Neuronal stem cell (in vitro differentiated cells): ENCODE measurements at regions not wholly inside any gene's neighbourhood (a gene's known extent, or its start where the extent isn't known, plus 50 kb on each side); places are given as distances from the start of the nearest gene placed in this dataset.

Source experiments
- DNase-seq: peaks from one replicate; pipeline ENCODE4 v3.0.0-alpha.2; 2013; ENCODE audit warnings: low spot score
- H2AFZ ChIP-seq: one replicate; pipeline ENCODE4 v1.6.1; 2013; ENCODE audit warnings: mild to moderate bottlenecking, low read length, inconsistent platforms
- H2AK5ac ChIP-seq: 2 replicates; pipeline ENCODE4 v1.6.1; 2013; ENCODE audit warnings: low read depth, mild to moderate bottlenecking, inconsistent platforms, low read length, moderate library complexity, mixed read lengths
- H2BK120ac ChIP-seq: 2 replicates; pipeline ENCODE4 v1.6.1; 2013; ENCODE audit warnings: low read depth, mild to moderate bottlenecking, inconsistent platforms, low read length, moderate library complexity, mixed read lengths
- H2BK12ac ChIP-seq: one replicate; pipeline ENCODE4 v1.6.1; 2013; ENCODE audit warnings: low read length, inconsistent platforms
- H2BK15ac ChIP-seq: 2 replicates; pipeline ENCODE4 v1.6.1; 2013; ENCODE audit warnings: mild to moderate bottlenecking, low read length, inconsistent platforms, mixed read lengths
- H2BK5ac ChIP-seq: one replicate; pipeline ENCODE4 v1.6.1; 2013; ENCODE audit warnings: inconsistent platforms, mild to moderate bottlenecking, low read length, moderate library complexity
- H3K14ac ChIP-seq: one replicate; pipeline ENCODE4 v1.6.1; 2013; ENCODE audit warnings: low read length, inconsistent platforms
- H3K18ac ChIP-seq: 2 replicates; pipeline ENCODE4 v1.6.1; 2013; ENCODE audit warnings: low read length, inconsistent platforms
- H3K23ac ChIP-seq: 2 replicates; pipeline ENCODE4 v1.6.1; 2013; ENCODE audit warnings: low read depth, mild to moderate bottlenecking, mixed read lengths, low read length, inconsistent platforms; ENCODE audit not compliant: poor library complexity
- H3K27ac ChIP-seq: replicated peaks from 3 replicates; pipeline ENCODE4 v1.5.1; 2013; ENCODE audit warnings: low read length, inconsistent platforms
- H3K27me3 ChIP-seq, 3 experiments: 2 replicates each; pipeline ENCODE4 v1.6.1; 2013; ENCODE audit warnings: low read length in 3 of 3, mild to moderate bottlenecking in 2 of 3, inconsistent platforms in 1 of 3, low read depth in 1 of 3, mixed read lengths in 1 of 3, moderate library complexity in 1 of 3; ENCODE audit not compliant: control insufficient read depth in 3 of 3, insufficient read depth in 3 of 3
- H3K36me3 ChIP-seq, 2 donors: replicated peaks in 1 of 2; 2 replicates each; pipeline ENCODE4 v1.6.1; 2013; ENCODE audit warnings: low read length in 2 of 2; ENCODE audit not compliant: control insufficient read depth in 2 of 2, insufficient read depth in 2 of 2
- H3K4ac ChIP-seq: 2 replicates; pipeline ENCODE4 v1.6.1; 2013; ENCODE audit warnings: inconsistent platforms, mild to moderate bottlenecking, low read length, moderate library complexity
- H3K4me1 ChIP-seq, 2 donors: 1 replicate in 1 of 2; 2 replicates in 1 of 2; pipeline ENCODE4 v1.6.1; 2013; ENCODE audit warnings: low read length in 2 of 2, low read depth in 1 of 2; ENCODE audit not compliant: control insufficient read depth in 2 of 2, insufficient read depth in 1 of 2
- H3K4me2 ChIP-seq: one replicate; pipeline ENCODE4 v1.6.1; 2013; ENCODE audit warnings: mild to moderate bottlenecking, low read length, inconsistent platforms; ENCODE audit not compliant: insufficient read depth, poor library complexity, severe bottlenecking
- H3K4me3 ChIP-seq, 2 donors: 2 replicates each; pipeline ENCODE4 v1.5.1; 2013; ENCODE audit warnings: low read length in 2 of 2, mild to moderate bottlenecking in 2 of 2, inconsistent platforms in 1 of 2, moderate library complexity in 1 of 2
- H3K79me1 ChIP-seq: one replicate; pipeline ENCODE4 v1.6.1; 2013; ENCODE audit warnings: low read depth, mild to moderate bottlenecking, inconsistent platforms, low read length, moderate library complexity
- H3K9ac ChIP-seq: one replicate; pipeline ENCODE4 v1.6.1; 2013; ENCODE audit warnings: mild to moderate bottlenecking, low read depth, low read length, inconsistent platforms; ENCODE audit not compliant: poor library complexity
- H3K9me3 ChIP-seq, 2 donors: replicated peaks in 1 of 2; 2 replicates each; pipeline versions ENCODE3 to v1.6.1; 2013; ENCODE audit warnings: low read length in 2 of 2, mild to moderate bottlenecking in 2 of 2, inconsistent platforms in 1 of 2, low read depth in 1 of 2, mixed read lengths in 1 of 2, moderate library complexity in 1 of 2; ENCODE audit not compliant: control insufficient read depth in 2 of 2, insufficient read depth in 1 of 2
- H4K8ac ChIP-seq: one replicate; pipeline ENCODE4 v1.6.1; 2013; ENCODE audit warnings: low read depth, mild to moderate bottlenecking, inconsistent platforms, low read length, moderate library complexity
- H4K91ac ChIP-seq: one replicate; pipeline ENCODE4 v1.6.1; 2013; ENCODE audit warnings: low read length, low read depth, mild to moderate bottlenecking, inconsistent platforms; ENCODE audit not compliant: poor library complexity
- WGBS, 2 donors: extraction: QIAGEN DNeasy Blood & Tissue Kit; methylation state at CpG; one replicate each; pipeline ENCODE4 v1.1.7; 2013; ENCODE audit warnings: missing lambda C conversion rate in 2 of 2, mixed read lengths in 1 of 2; ENCODE audit not compliant: insufficient read length in 2 of 2, insufficient replicate concordance in 1 of 2; ENCODE audit errors: extremely low coverage in 2 of 2; 5-methylcytosine and 5-hydroxymethylcytosine counted together

- Histone ChIP-seq H3K36me3 (no peaks in the 10 kb centered on the region), H2AFZ (no peak overlapping the region), H2BK15ac (peak overlapping the region; percentile 84), H3K4me2 (no peak overlapping the region), H3K4me1 (peaks cover 21 to 41% of the 10 kb centered on the region in 2 donors), H2BK120ac (no peak overlapping the region), H3K27ac (no peak overlapping the region), H3K9ac (no peak overlapping the region), H3K4ac (no peak overlapping the region), H3K23ac (no peak overlapping the region), H3K4me3 (no peak overlapping the region), H4K8ac (no peak overlapping the region), H4K91ac (no peak overlapping the region), H2AK5ac (peak overlapping the region; percentile 98), H3K9me3 (peaks cover 10 to 12% of the 10 kb centered on the region in 2 donors), H2BK12ac (no peak overlapping the region), H2BK5ac (no peak overlapping the region), H3K14ac (no peak overlapping the region), H3K79me1 (no peaks in the 10 kb centered on the region), H3K18ac (no peak overlapping the region), H3K27me3 (no peaks in the 10 kb centered on the region)
- no peak for DNase-seq
- WGBS, 2 donors: no CpG with 5 or more reads among the region's 15 CpGs
These were observed 147.2 kb downstream of the C9orf50 start for GRCh38 chr9:129473523-129474244.

DNA sequence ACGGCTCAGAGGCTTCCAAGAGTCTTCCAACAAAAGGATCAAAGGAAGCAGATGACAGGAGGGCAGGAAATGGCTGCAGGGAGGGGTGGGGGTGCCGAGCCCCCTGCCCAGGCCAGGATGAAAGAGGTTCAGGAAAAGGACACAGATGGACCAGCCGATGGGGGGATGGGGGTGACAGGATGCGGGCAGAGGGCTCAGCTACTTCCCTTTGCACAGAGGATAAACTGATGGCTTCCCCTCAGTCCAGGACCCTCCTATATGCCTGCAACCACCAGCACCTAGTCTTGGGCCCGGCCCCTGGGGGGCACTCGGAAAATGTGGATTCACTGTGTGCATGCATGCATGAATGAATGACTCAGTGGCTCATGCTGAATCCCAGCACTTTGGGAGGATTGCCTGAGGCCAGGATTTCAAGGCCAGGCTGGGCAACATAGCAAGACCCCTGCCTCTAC lies 148.2 kb downstream of the C9orf50 start:
- Histone ChIP-seq H3K14ac (no peak overlapping the region), H4K91ac (no peak overlapping the region), H3K4me1 (peaks cover 24 to 45% of the 10 kb centered on the region in 2 donors), H3K9ac (no peak overlapping the region), H2BK15ac (peak overlapping the region; percentile 51), H3K4me3 (no peak overlapping the region), H3K4me2 (no peak overlapping the region), H3K36me3 (no peaks in the 10 kb centered on the region), H3K23ac (no peak overlapping the region), H3K27me3 (no peaks in the 10 kb centered on the region), H2BK5ac (peak overlapping the region; percentile 75), H2BK120ac (no peak overlapping the region), H3K18ac (no peak overlapping the region), H2AFZ (no peak overlapping the region), H3K4ac (no peak overlapping the region), H3K27ac (no peak overlapping the region), H4K8ac (no peak overlapping the region), H3K79me1 (no peaks in the 10 kb centered on the region), H2AK5ac (peak overlapping the region; percentile 65), H2BK12ac (no peak overlapping the region), H3K9me3 (peaks cover 12 to 13% of the 10 kb centered on the region in 2 donors)
- no CpG with 5 or more reads among the region's 6 CpGs for WGBS, 2 donors
- no peak for DNase-seq

DNA sequence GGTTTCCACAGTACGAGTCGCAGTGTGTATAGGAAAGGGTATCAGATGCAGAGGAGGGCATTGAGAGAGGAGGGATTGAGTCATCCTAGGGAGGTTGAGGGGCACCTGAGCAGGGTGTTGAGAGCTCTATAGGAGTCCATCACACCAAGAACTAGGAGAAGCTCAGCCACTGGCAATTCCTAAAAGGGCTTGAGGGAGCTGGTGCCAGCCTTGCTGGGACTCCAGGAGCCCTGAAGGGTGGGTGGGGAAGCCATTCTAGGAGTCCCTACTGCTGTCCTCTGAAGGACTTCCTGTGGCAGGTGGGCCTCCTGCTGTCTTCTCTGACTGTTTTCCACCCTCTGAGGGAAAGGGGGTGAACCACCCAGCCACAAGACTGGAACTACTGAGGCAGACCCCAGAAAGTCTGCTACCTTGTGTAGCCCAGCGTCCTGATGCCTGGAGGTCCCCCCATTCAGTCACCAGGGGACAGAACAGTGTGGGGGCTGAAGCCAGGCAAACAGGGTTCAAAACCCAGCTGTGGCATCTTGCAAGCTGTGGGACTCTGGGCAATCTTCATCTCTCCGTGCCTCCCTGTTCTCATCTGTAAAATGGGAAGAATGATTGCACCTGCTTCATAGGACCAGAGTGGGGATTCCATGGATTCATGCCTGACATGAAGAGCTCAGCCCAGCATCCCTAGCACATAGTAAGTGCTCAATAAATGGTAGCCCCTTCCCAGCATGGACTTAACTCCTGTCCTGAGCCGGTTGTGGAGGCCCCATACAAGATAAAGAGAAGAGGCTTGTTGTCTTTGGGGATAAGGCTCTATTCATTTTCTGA lies 149.5 kb downstream of the C9orf50 start:
- H2AK5ac ChIP-seq: peak overlapping the region; percentile 89

GRCh38 chr9:129469988-129470316 lies 150.9 kb downstream of the C9orf50 start:
- Histone ChIP-seq H3K18ac (peak overlapping the region; percentile 95), H3K9ac (no peak overlapping the region), H2BK5ac (peak overlapping the region; percentile 88), H2BK12ac (peak overlapping the region; percentile 70), H4K91ac (peak overlapping the region; percentile 47), H2BK15ac (peak overlapping the region; percentile 41), H2AFZ (no peak overlapping the region), H3K4ac (no peak overlapping the region), H3K9me3 (peaks cover 8 to 9% of the 10 kb centered on the region in 2 donors), H3K14ac (peak overlapping the region; percentile 10), H3K79me1 (no peaks in the 10 kb centered on the region), H3K36me3 (no peaks in the 10 kb centered on the region), H4K8ac (no peak overlapping the region), H3K4me3 (no peak overlapping the region), H3K27me3 (no peaks in the 10 kb centered on the region), H2BK120ac (no peak overlapping the region), H3K23ac (no peak overlapping the region), H3K4me1 (peaks cover 33 to 55% of the 10 kb centered on the region in 2 donors), H3K27ac (peak overlapping the region; percentile 48), H3K4me2 (no peak overlapping the region), H2AK5ac (peak overlapping the region; percentile 36)
- DNase-seq: no peak
- WGBS, 2 donors: no CpG with 5 or more reads among the region's 6 CpGs

More for the DNA sequence above, 149.5 kb downstream of the C9orf50 start:
- no peak overlapping the region for H3K9ac ChIP-seq
- H3K18ac ChIP-seq: peak overlapping the region; percentile 23
- no peaks in the 10 kb centered on the region for H3K27me3 ChIP-seq
- no peak overlapping the region for H4K8ac ChIP-seq
- no peak overlapping the region for H3K27ac ChIP-seq
- H2AFZ ChIP-seq: no peak overlapping the region
- H3K79me1 ChIP-seq: no peaks in the 10 kb centered on the region
- H3K23ac ChIP-seq: no peak overlapping the region
- no peak overlapping the region for H2BK5ac ChIP-seq
- H4K91ac ChIP-seq: no peak overlapping the region
- H3K4me2 ChIP-seq: no peak overlapping the region
- H3K4me3 ChIP-seq: no peak overlapping the region
- WGBS, 2 donors: no CpG with 5 or more reads among the region's 5 CpGs
- peaks cover 12 to 13% of the 10 kb centered on the region in 2 donors for H3K9me3 ChIP-seq
- no peak overlapping the region for H3K4ac ChIP-seq
- peak overlapping the region; percentile 11 for H2BK15ac ChIP-seq
- no peak overlapping the region for H3K14ac ChIP-seq
- H2BK12ac ChIP-seq: no peak overlapping the region
- DNase-seq: no peak
- no peak overlapping the region for H2BK120ac ChIP-seq
- H3K4me1 ChIP-seq: peaks cover 24 to 44% of the 10 kb centered on the region in 2 donors
- H3K36me3 ChIP-seq: no peaks in the 10 kb centered on the region
